ENCODE measurements at regions not wholly inside any gene's neighbourhood (a gene's known extent, or its start where the extent isn't known, plus 50 kb on each side); places are given as distances from the start of the nearest gene placed in this dataset.

DNA sequence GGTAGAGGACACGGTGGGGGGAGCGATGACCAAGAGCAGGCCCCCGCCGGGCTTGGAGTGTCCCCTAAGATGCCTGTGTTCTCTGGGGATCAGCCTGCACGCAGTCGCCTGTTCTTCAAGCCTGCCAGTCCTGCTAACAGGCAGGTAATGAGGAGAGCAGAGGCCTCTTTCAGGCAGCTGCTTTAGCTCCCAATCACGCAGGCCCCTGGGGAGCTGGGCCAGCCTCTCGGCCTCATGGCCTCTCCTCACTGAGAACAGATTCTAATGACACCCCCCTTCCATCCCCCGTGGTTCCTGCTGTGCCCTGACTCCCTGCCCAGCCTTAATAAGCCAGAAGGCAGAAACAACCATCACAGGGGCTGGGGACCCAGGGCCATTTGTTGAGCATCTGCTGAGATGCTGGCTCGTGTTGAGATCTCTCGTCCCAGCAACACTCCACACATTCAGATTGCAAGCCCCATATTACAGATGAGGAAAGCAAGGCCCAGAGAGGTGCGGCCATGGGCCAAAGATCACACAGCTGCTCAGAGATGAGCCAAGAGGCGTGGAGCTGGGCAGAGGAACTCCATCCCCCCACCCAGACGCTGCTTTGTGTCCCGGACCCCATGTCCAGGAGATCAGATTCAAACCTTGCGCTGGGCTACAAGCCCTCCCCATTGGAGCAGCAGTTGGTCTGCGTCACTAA lies 71.6 kb upstream of the CASZ1 start:
- Histone ChIP-seq H3K9ac (ENCODE audit: insufficient read length, low read depth) (no peak overlapping the region), H3K27me3 (ENCODE audit: insufficient read depth, insufficient read length) (peaks cover 20% of the 10 kb centered on the region), H3K4me1 (ENCODE audit: insufficient read depth, insufficient read length) (peaks cover 7% of the 10 kb centered on the region), H3K4me3 (ENCODE audit: insufficient read length, low read depth) (no peak overlapping the region), H3K9me3 (ENCODE audit: insufficient read depth, low read length) (no peaks in the 10 kb centered on the region), H3K36me3 (ENCODE audit: insufficient read depth, insufficient read length, low read length) (no peaks in the 10 kb centered on the region)
- no peak for TF ChIP-seq YY1 (IDR thresholded peaks at IDR 0.05; ENCODE audit: insufficient read depth, insufficient read length)
- no peak for TF ChIP-seq SUZ12 (IDR thresholded peaks at IDR 0.05; ENCODE audit: extremely low read depth, insufficient read depth, insufficient read length)
- no peak for TF ChIP-seq ZNF274 (IDR thresholded peaks at IDR 0.05; ENCODE audit: low read depth, low read length)
- no peak for DNase-seq (ENCODE audit: low read depth, low spot score)

DNA sequence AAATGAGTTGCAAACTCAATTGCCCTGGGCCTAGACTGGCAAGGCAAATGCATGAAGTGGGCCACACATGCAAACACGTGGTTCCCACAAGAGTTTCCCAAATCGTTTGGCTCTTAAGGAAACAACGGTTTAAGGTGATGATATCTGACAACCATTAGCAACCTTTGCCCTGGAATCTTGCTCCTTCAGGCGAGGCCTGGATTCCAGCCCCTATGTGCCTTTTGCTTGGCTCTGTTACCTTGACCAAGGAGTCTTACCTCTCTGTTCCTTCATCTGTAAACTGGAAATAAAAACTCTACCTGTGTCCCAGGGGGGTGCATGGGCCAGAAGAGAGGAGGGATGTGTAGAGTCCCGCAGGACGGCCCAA lies 72.1 kb upstream of the CASZ1 start:
- Histone ChIP-seq H3K27me3 (ENCODE audit: insufficient read depth, insufficient read length) (peaks cover 20% of the 10 kb centered on the region), H3K4me3 (ENCODE audit: insufficient read length, low read depth) (no peak overlapping the region), H3K9ac (ENCODE audit: insufficient read length, low read depth) (no peak overlapping the region), H3K9me3 (ENCODE audit: insufficient read depth, low read length) (no peaks in the 10 kb centered on the region), H3K36me3 (ENCODE audit: insufficient read depth, insufficient read length, low read length) (no peaks in the 10 kb centered on the region), H3K4me1 (ENCODE audit: insufficient read depth, insufficient read length) (peaks cover 7% of the 10 kb centered on the region)
- TF ChIP-seq SUZ12 (IDR thresholded peaks at IDR 0.05; ENCODE audit: extremely low read depth, insufficient read depth, insufficient read length) (no peak), YY1 (IDR thresholded peaks at IDR 0.05; ENCODE audit: insufficient read depth, insufficient read length) (no peak), ZNF274 (IDR thresholded peaks at IDR 0.05; ENCODE audit: low read depth, low read length) (no peak)
- no peak for DNase-seq (ENCODE audit: low read depth, low spot score)

DNA sequence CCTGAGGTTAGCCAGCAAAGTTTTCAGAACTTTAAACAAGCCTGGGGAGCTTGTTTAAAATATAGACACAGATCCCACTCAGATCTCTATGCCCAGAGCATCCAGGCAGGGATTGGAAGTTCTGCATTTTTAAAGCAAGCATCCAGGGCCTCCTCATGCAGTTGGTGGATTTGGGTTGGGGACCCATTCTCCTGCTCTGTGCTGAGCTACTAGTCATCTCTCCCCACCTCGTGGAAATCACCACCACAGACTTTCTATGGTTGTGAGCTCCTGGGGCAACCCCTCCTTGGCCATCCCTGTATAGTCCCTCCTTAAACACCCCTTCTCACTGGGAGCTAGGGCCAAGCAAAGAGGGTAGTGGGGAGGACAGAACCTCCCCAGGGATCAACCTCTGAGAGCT lies 73.5 kb upstream of the CASZ1 start:
- Histone ChIP-seq H3K4me1 (ENCODE audit: insufficient read depth, insufficient read length) (peaks cover 7% of the 10 kb centered on the region), H3K9ac (ENCODE audit: insufficient read length, low read depth) (no peak overlapping the region), H3K27me3 (ENCODE audit: insufficient read depth, insufficient read length) (peaks cover 19% of the 10 kb centered on the region), H3K4me3 (ENCODE audit: insufficient read length, low read depth) (no peak overlapping the region), H3K9me3 (ENCODE audit: insufficient read depth, low read length) (no peaks in the 10 kb centered on the region), H3K36me3 (ENCODE audit: insufficient read depth, insufficient read length, low read length) (no peaks in the 10 kb centered on the region)
- TF ChIP-seq ZNF274 (IDR thresholded peaks at IDR 0.05; ENCODE audit: low read depth, low read length) (no peak), YY1 (IDR thresholded peaks at IDR 0.05; ENCODE audit: insufficient read depth, insufficient read length) (no peak), SUZ12 (IDR thresholded peaks at IDR 0.05; ENCODE audit: extremely low read depth, insufficient read depth, insufficient read length) (no peak)
- DNase-seq (ENCODE audit: low read depth, low spot score), result no peak

GRCh38 chr1:10870493-10871096 lies 74.1 kb upstream of the CASZ1 start:
- peaks cover 7% of the 10 kb centered on the region for H3K4me1 ChIP-seq (ENCODE audit: insufficient read depth, insufficient read length)
- TF ChIP-seq YY1 (IDR thresholded peaks at IDR 0.05; ENCODE audit: insufficient read depth, insufficient read length), result no peak
- DNase-seq (ENCODE audit: low read depth, low spot score), result no peak
- no peak overlapping the region for H3K9ac ChIP-seq (ENCODE audit: insufficient read length, low read depth)
- no peak overlapping the region for H3K4me3 ChIP-seq (ENCODE audit: insufficient read length, low read depth)
- H3K9me3 ChIP-seq (ENCODE audit: insufficient read depth, low read length), result no peaks in the 10 kb centered on the region
- peaks cover 12% of the 10 kb centered on the region for H3K27me3 ChIP-seq (ENCODE audit: insufficient read depth, insufficient read length)
- no peaks in the 10 kb centered on the region for H3K36me3 ChIP-seq (ENCODE audit: insufficient read depth, insufficient read length, low read length)

DNA sequence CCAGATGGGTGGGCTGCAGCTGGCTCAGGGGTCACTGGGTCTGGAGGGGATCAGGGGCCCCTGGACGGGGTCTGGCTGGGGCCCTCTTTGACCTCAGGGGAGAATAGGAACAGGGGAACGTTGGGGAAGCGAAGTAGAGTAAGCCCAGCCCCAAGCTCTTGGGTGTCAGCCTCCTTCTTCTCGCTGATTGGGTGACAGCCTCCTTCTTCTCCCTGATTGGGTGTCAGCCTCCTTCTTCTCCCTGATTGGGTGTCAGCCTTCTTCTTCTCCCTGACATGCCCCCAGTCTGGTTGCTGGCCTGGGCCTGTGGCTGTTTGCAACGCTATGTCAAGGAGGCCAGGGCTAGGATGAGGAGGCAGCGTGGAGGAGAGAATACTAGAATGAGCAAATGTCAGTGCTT lies 76.7 kb upstream of the CASZ1 start:
- no peak for DNase-seq (ENCODE audit: low read depth, low spot score)

GRCh38 chr1:10874351-10874750 lies 77.9 kb upstream of the CASZ1 start:
- H3K27me3 ChIP-seq (ENCODE audit: insufficient read depth, insufficient read length), result no peaks in the 10 kb centered on the region

More for the DNA sequence above, 76.7 kb upstream of the CASZ1 start:
- H3K4me1 ChIP-seq (ENCODE audit: insufficient read depth, insufficient read length), result peaks cover 7% of the 10 kb centered on the region
- no peaks in the 10 kb centered on the region for H3K27me3 ChIP-seq (ENCODE audit: insufficient read depth, insufficient read length)
- H3K36me3 ChIP-seq (ENCODE audit: insufficient read depth, insufficient read length, low read length), result no peaks in the 10 kb centered on the region
- no peaks in the 10 kb centered on the region for H3K9me3 ChIP-seq (ENCODE audit: insufficient read depth, low read length)
- no peak overlapping the region for H3K9ac ChIP-seq (ENCODE audit: insufficient read length, low read depth)
- TF ChIP-seq SUZ12 (IDR thresholded peaks at IDR 0.05; ENCODE audit: extremely low read depth, insufficient read depth, insufficient read length), result no peak
- TF ChIP-seq ZNF274 (IDR thresholded peaks at IDR 0.05; ENCODE audit: low read depth, low read length), result no peak
- no peak for TF ChIP-seq YY1 (IDR thresholded peaks at IDR 0.05; ENCODE audit: insufficient read depth, insufficient read length)
- H3K4me3 ChIP-seq (ENCODE audit: insufficient read length, low read depth), result no peak overlapping the region

GRCh38 chr1:10877894-10878293 lies 81.4 kb upstream of the CASZ1 start:
- Histone ChIP-seq H3K4me3 (ENCODE audit: insufficient read length, low read depth) (no peak overlapping the region), H3K9me3 (ENCODE audit: insufficient read depth, low read length) (no peaks in the 10 kb centered on the region), H3K36me3 (ENCODE audit: insufficient read depth, insufficient read length, low read length) (no peaks in the 10 kb centered on the region), H3K4me1 (ENCODE audit: insufficient read depth, insufficient read length) (no peaks in the 10 kb centered on the region), H3K9ac (ENCODE audit: insufficient read length, low read depth) (no peak overlapping the region), H3K27me3 (ENCODE audit: insufficient read depth, insufficient read length) (no peaks in the 10 kb centered on the region)
- DNase-seq (ENCODE audit: low read depth, low spot score), result no peak
- TF ChIP-seq ZNF274 (IDR thresholded peaks at IDR 0.05; ENCODE audit: low read depth, low read length) (no peak), YY1 (IDR thresholded peaks at IDR 0.05; ENCODE audit: insufficient read depth, insufficient read length) (no peak), SUZ12 (IDR thresholded peaks at IDR 0.05; ENCODE audit: extremely low read depth, insufficient read depth, insufficient read length) (no peak)

More at GRCh38 chr1:10874351-10874750, 77.9 kb upstream of the CASZ1 start:
- no peak overlapping the region for H3K9ac ChIP-seq (ENCODE audit: insufficient read length, low read depth)
- no peaks in the 10 kb centered on the region for H3K9me3 ChIP-seq (ENCODE audit: insufficient read depth, low read length)
- no peak overlapping the region for H3K4me3 ChIP-seq (ENCODE audit: insufficient read length, low read depth)
- H3K4me1 ChIP-seq (ENCODE audit: insufficient read depth, insufficient read length), result peaks cover 1% of the 10 kb centered on the region
- no peak for DNase-seq (ENCODE audit: low read depth, low spot score)
- H3K36me3 ChIP-seq (ENCODE audit: insufficient read depth, insufficient read length, low read length), result no peaks in the 10 kb centered on the region
- TF ChIP-seq SUZ12 (IDR thresholded peaks at IDR 0.05; ENCODE audit: extremely low read depth, insufficient read depth, insufficient read length), result no peak
- TF ChIP-seq YY1 (IDR thresholded peaks at IDR 0.05; ENCODE audit: insufficient read depth, insufficient read length), result no peak
- TF ChIP-seq ZNF274 (IDR thresholded peaks at IDR 0.05; ENCODE audit: low read depth, low read length), result no peak

All from NT2/D1 (cell line).